Loucy (cell line): ENCODE measurements at regions not wholly inside any gene's neighbourhood (a gene's known extent, or its start where the extent isn't known, plus 50 kb on each side); places are given as distances from the start of the nearest gene placed in this dataset.

Source experiments
- H2AFZ ChIP-seq: fragments of 200-600 bp; sonication (generic); 2 replicates; pipeline ENCODE4 v1.6.0; 2016; ENCODE audit warnings: antibody characterized with exemption, mild to moderate bottlenecking, low read length, moderate library complexity
- H3F3A ChIP-seq: fragments of 200-600 bp; 2 replicates; pipeline ENCODE4 v1.6.0; 2016; ENCODE audit warnings: antibody characterized with exemption, low read depth, mild to moderate bottlenecking
- H3K27me3 ChIP-seq: fragments of 200-600 bp; sonication (generic); 2 replicates; pipeline ENCODE4 v1.6.1; 2014; ENCODE audit warnings: low read length, mild to moderate bottlenecking; ENCODE audit not compliant: insufficient read depth, poor library complexity, severe bottlenecking
- H3K36me3 ChIP-seq: fragments of 200-600 bp; sonication (generic); 2 replicates; pipeline ENCODE4 v1.6.1; 2016; ENCODE audit warnings: low read length; ENCODE audit not compliant: insufficient read depth
- H3K4me1 ChIP-seq: fragments of 200-600 bp; sonication (generic); 2 replicates; pipeline ENCODE4 v1.5.1; 2014; ENCODE audit warnings: low read length, mild to moderate bottlenecking; ENCODE audit not compliant: insufficient read depth, poor library complexity, severe bottlenecking
- H3K4me2 ChIP-seq: fragments of 200-600 bp; sonication (generic); 2 replicates; pipeline ENCODE4 v1.6.0; 2014; ENCODE audit warnings: antibody characterized with exemption, low read length, low read depth, mild to moderate bottlenecking; ENCODE audit not compliant: poor library complexity, severe bottlenecking
- H3K4me3 ChIP-seq: fragments of 200-600 bp; sonication (generic); 2 replicates; pipeline ENCODE4 v1.5.1; 2014; ENCODE audit warnings: low read length, mild to moderate bottlenecking, mixed read lengths; ENCODE audit not compliant: poor library complexity, severe bottlenecking
- H3K79me2 ChIP-seq: fragments of 200-600 bp; sonication (generic); 2 replicates; pipeline ENCODE4 v1.6.1; 2014; ENCODE audit warnings: low read length; ENCODE audit not compliant: insufficient read depth
- H3K9ac ChIP-seq: fragments of 200-600 bp; sonication (generic); 2 replicates; pipeline ENCODE4 v1.6.0; 2014; ENCODE audit warnings: mild to moderate bottlenecking, low read depth, low read length, moderate library complexity; ENCODE audit not compliant: poor library complexity, severe bottlenecking
- H3K9me2 ChIP-seq: fragments of 200-600 bp; sonication (generic); replicated peaks from 2 replicates; pipeline ENCODE4 v1.6.1; 2016; ENCODE audit warnings: low read depth, low read length, mixed read lengths
- H3K9me3 ChIP-seq: fragments of 200-600 bp; sonication (generic); 2 replicates; pipeline ENCODE4 v1.6.1; 2014; ENCODE audit warnings: mild to moderate bottlenecking, antibody characterized with exemption, low read length, low read depth; ENCODE audit not compliant: insufficient read depth
- H4K20me1 ChIP-seq: fragments of 200-600 bp; sonication (generic); 2 replicates; pipeline ENCODE4 v1.6.0; 2014; ENCODE audit warnings: antibody characterized with exemption, low read length, mild to moderate bottlenecking; ENCODE audit not compliant: insufficient read depth, poor library complexity, severe bottlenecking
- CTCF ChIP-seq: fragments of 200-600 bp; sonication (generic); conservative IDR thresholded peaks from 2 replicates; pipeline ENCODE4 v1.5.1; 2014; ENCODE audit warnings: mild to moderate bottlenecking, antibody characterized with exemption, low read length
- EZH2phosphoT487 ChIP-seq: fragments of 200-600 bp; IDR thresholded peaks from 2 replicates; pipeline ENCODE4 v1.6.1; 2018; ENCODE audit warnings: antibody characterized with exemption, mild to moderate bottlenecking, moderate library complexity, borderline replicate concordance

GRCh38 chr9:90023861-90024260 is 419.0 kb downstream of the GADD45G start:
- Histone ChIP-seq H2AFZ (no peak overlapping the region), H3K9me3 (no peaks in the 10 kb centered on the region), H3K79me2 (no peaks in the 10 kb centered on the region), H3K4me1 (no peaks in the 10 kb centered on the region), H4K20me1 (no peaks in the 10 kb centered on the region), H3K9ac (no peak overlapping the region), H3K4me2 (no peak overlapping the region), H3K27me3 (no peaks in the 10 kb centered on the region), H3F3A (no peaks in the 10 kb centered on the region), H3K36me3 (no peaks in the 10 kb centered on the region), H3K4me3 (no peak overlapping the region), H3K9me2 (no peaks in the 10 kb centered on the region)
- TF ChIP-seq CTCF, result no peak
- no peak for TF ChIP-seq EZH2phosphoT487

- Histone ChIP-seq H3F3A (no peaks in the 10 kb centered on the region), H4K20me1 (no peaks in the 10 kb centered on the region), H3K4me3 (no peak overlapping the region), H2AFZ (no peak overlapping the region), H3K79me2 (no peaks in the 10 kb centered on the region), H3K4me1 (no peaks in the 10 kb centered on the region), H3K9me3 (no peaks in the 10 kb centered on the region), H3K9me2 (no peaks in the 10 kb centered on the region), H3K27me3 (no peaks in the 10 kb centered on the region), H3K36me3 (no peaks in the 10 kb centered on the region), H3K9ac (no peak overlapping the region), H3K4me2 (no peak overlapping the region)
- TF ChIP-seq CTCF (no peak), EZH2phosphoT487 (no peak)
These were observed 419.6 kb downstream of the GADD45G start for GRCh38 chr9:90024409-90024808.

GRCh38 chr9:90024823-90025222 is 420.0 kb downstream of the GADD45G start:
- Histone ChIP-seq H4K20me1 (no peaks in the 10 kb centered on the region), H3K36me3 (no peaks in the 10 kb centered on the region), H3K79me2 (no peaks in the 10 kb centered on the region), H3K9ac (no peak overlapping the region), H3K4me1 (no peaks in the 10 kb centered on the region), H3K4me3 (no peak overlapping the region), H2AFZ (no peak overlapping the region), H3F3A (no peaks in the 10 kb centered on the region), H3K4me2 (no peak overlapping the region), H3K27me3 (no peaks in the 10 kb centered on the region), H3K9me2 (no peaks in the 10 kb centered on the region), H3K9me3 (no peaks in the 10 kb centered on the region)
- no peak for TF ChIP-seq EZH2phosphoT487
- TF ChIP-seq CTCF, result no peak
